C4-2B (cell line): ENCODE measurements at regions not wholly inside any gene's neighbourhood (a gene's known extent, or its start where the extent isn't known, plus 50 kb on each side); places are given as distances from the start of the nearest gene placed in this dataset.

ENCODE experiments used
- CTCF ChIP-seq: fragments of 450-650 bp; conservative IDR thresholded peaks from 2 replicates; pipeline ENCODE4 v1.5.1; 2017; ENCODE audit warnings: mild to moderate bottlenecking
- ZFX ChIP-seq: fragments of 450-650 bp; IDR thresholded peaks from 2 replicates; pipeline ENCODE4 v1.6.1; 2017

GRCh38 chr4:32830160-32830559 is 2110.0 kb downstream of the PCDH7 start:
- TF ChIP-seq CTCF (no peak), ZFX (no peak)
